GM13977 (cell line): ENCODE measurements at regions not wholly inside any gene's neighbourhood (a gene's known extent, or its start where the extent isn't known, plus 50 kb on each side); places are given as distances from the start of the nearest gene placed in this dataset.

Experiments
- DNase-seq: peaks from one replicate; pipeline ENCODE4 v3.0.0; 2012; ENCODE audit warnings: low spot score
- CTCF ChIP-seq: IDR thresholded peaks from 2 replicates; pipeline ENCODE4 v1.5.1; 2012; ENCODE audit warnings: mild to moderate bottlenecking, control low read depth; ENCODE audit not compliant: insufficient read depth; ENCODE audit errors: extremely low read depth, missing control alignments
- in situ Hi-C: fragments of 300-500 bp; cut with MboI; formaldehyde crosslinking; loops from one replicate; pipeline ENCODE4 v1.12.0; 2022; ENCODE audit warnings: low sequenced_read_pairs, low pct_unique_long_range_greater_than_20kb, mixed read lengths, inconsistent platforms; ENCODE audit not compliant: unreplicated experiment

GRCh38 chr4:177612684-177613083 lies 170.4 kb upstream of the AGA start:
- in situ Hi-C loops: no loop called here
- DNase-seq: no peak
- TF ChIP-seq CTCF: no peak

GRCh38 chr4:177632481-177632880 lies 190.2 kb upstream of the AGA start:
- no peak for TF ChIP-seq CTCF
- DNase-seq: no peak
- in situ Hi-C loops: no loop called here

GRCh38 chr4:177638871-177639270 lies 196.6 kb upstream of the AGA start:
- DNase-seq: no peak
- TF ChIP-seq CTCF: no peak
- in situ Hi-C loops: no loop called here

GRCh38 chr4:177640864-177641263 lies 198.6 kb upstream of the AGA start:
- in situ Hi-C loops: no loop called here
- no peak for TF ChIP-seq CTCF
- no peak for DNase-seq

GRCh38 chr4:177660223-177660622 lies 218.0 kb upstream of the AGA start:
- no peak for DNase-seq
- in situ Hi-C loops: no loop called here
- TF ChIP-seq CTCF: no peak

GRCh38 chr4:177667687-177668086 lies 225.4 kb upstream of the AGA start:
- in situ Hi-C loops: no loop called here
- DNase-seq: no peak
- peak; percentile 48 for TF ChIP-seq CTCF

- in situ Hi-C loops: no loop called here
- no peak for TF ChIP-seq CTCF
Observed at GRCh38 chr4:177671387-177671786, 229.2 kb upstream of the AGA start.

More at GRCh38 chr4:177671387-177671786, 229.2 kb upstream of the AGA start:
- no peak for DNase-seq
